ENCODE measurements at regions not wholly inside any gene's neighbourhood (a gene's known extent, or its start where the extent isn't known, plus 50 kb on each side); places are given as distances from the start of the nearest gene placed in this dataset.

- TF ChIP-seq CTCF (IDR thresholded peaks at IDR 0.05) = no peak
- no peak for TF ChIP-seq POLR2A (IDR thresholded peaks at IDR 0.05)
- WGBS, 2 donors = 89 to 90% methylated on average over 4 of the region's 4 CpGs
- no peak for DNase-seq (ENCODE audit: low spot score in 2 of 2)
- intact Hi-C loops (cut with DNase I; ENCODE audit: low total_unique reads) = no loop called here
- H3K4me3 ChIP-seq (ENCODE audit: low read depth, poor library complexity, severe bottlenecking) = no peak overlapping the region
Measured at GRCh38 chr1:182200025-182200812, 138.7 kb upstream of the ZNF648 start.

- 45 to 59% methylated on average over 4 of the region's 4 CpGs for WGBS, 2 donors
- no peak for TF ChIP-seq POLR2A (IDR thresholded peaks at IDR 0.05)
- no peak for TF ChIP-seq CTCF (IDR thresholded peaks at IDR 0.05)
- intact Hi-C loops (cut with DNase I; ENCODE audit: low total_unique reads) = no loop called here
- no peak overlapping the region for H3K4me3 ChIP-seq (ENCODE audit: low read depth, poor library complexity, severe bottlenecking)
- DNase-seq (ENCODE audit: low spot score in 2 of 2) = no peak
Measured at GRCh38 chr1:182198006-182198605, 136.6 kb upstream of the ZNF648 start.

GRCh38 chr1:182196897-182197870 lies 135.7 kb upstream of the ZNF648 start:
- intact Hi-C loops (cut with DNase I; ENCODE audit: low total_unique reads) = no loop called here
- no peak for TF ChIP-seq CTCF (IDR thresholded peaks at IDR 0.05)
- TF ChIP-seq POLR2A (IDR thresholded peaks at IDR 0.05) = no peak
- H3K4me3 ChIP-seq (ENCODE audit: low read depth, poor library complexity, severe bottlenecking) = no peak overlapping the region
- WGBS, 2 donors = 28 to 38% methylated on average over 7 of the region's 7 CpGs
- DNase-seq (ENCODE audit: low spot score in 2 of 2) = peak in 1 of 2 donors; percentile 79

- no peak overlapping the region for H3K4me3 ChIP-seq (ENCODE audit: low read depth, poor library complexity, severe bottlenecking)
- TF ChIP-seq CTCF (IDR thresholded peaks at IDR 0.05) (no peak), POLR2A (IDR thresholded peaks at IDR 0.05) (no peak)
- intact Hi-C loops (cut with DNase I; ENCODE audit: low total_unique reads) = no loop called here
- no peak for DNase-seq (ENCODE audit: low spot score in 2 of 2)
- 90 to 93% methylated on average over 1 of the region's 1 CpG for WGBS, 2 donors
Measured at GRCh38 chr1:182195733-182196132, 134.2 kb upstream of the ZNF648 start.

GRCh38 chr1:182193908-182194550 lies 132.5 kb upstream of the ZNF648 start:
- 74 to 82% methylated on average over 4 of the region's 4 CpGs for WGBS, 2 donors
- peak in 1 of 2 donors; percentile 79 for DNase-seq (ENCODE audit: low spot score in 2 of 2)
- no peak overlapping the region for H3K4me3 ChIP-seq (ENCODE audit: low read depth, poor library complexity, severe bottlenecking)
- intact Hi-C loops (cut with DNase I; ENCODE audit: low total_unique reads) = no loop called here
- TF ChIP-seq CTCF (IDR thresholded peaks at IDR 0.05) = no peak
- no peak for TF ChIP-seq POLR2A (IDR thresholded peaks at IDR 0.05)

Measured in lower leg skin (tissue), 4 donors.